Kidney (tissue), 13 donors: ENCODE measurements at regions not wholly inside any gene's neighbourhood (a gene's known extent, or its start where the extent isn't known, plus 50 kb on each side); places are given as distances from the start of the nearest gene placed in this dataset.

ENCODE experiments used
- DNase-seq, 5 donors: peaks; one replicate each; pipeline ENCODE4 v3.0.0-alpha.2; 2013 to 2020
- FAIRE-seq: peaks from 2 replicates; lab custom pipeline; 2012; peaks lifted over from hg19 to GRCh38; lab: Jason Lieb, UNC
- H3K27ac ChIP-seq, 2 donors: one replicate each; pipeline ENCODE4 v1.7.0; 2013; ENCODE audit warnings: low read depth in 2 of 2, low read length in 2 of 2, inconsistent platforms in 1 of 2
- H3K27me3 ChIP-seq: one replicate; pipeline ENCODE4 v1.7.1; 2013; ENCODE audit warnings: low read length, inconsistent platforms; ENCODE audit not compliant: control insufficient read depth, insufficient read depth
- H3K36me3 ChIP-seq, 3 donors: one replicate each; pipeline versions ENCODE4 v1.7.0 to v1.7.1; 2013; ENCODE audit warnings: low read length in 3 of 3, control low read depth in 1 of 3, inconsistent platforms in 1 of 3; ENCODE audit not compliant: insufficient read depth in 3 of 3, control insufficient read depth in 2 of 3
- H3K4me1 ChIP-seq, 3 donors: one replicate each; pipeline versions ENCODE4 v1.7.0 to v1.7.1; 2013; ENCODE audit warnings: low read length in 3 of 3, inconsistent platforms in 1 of 3, low read depth in 1 of 3; ENCODE audit not compliant: control insufficient read depth in 2 of 3, insufficient read depth in 2 of 3
- H3K4me3 ChIP-seq, 3 donors: one replicate each; pipeline versions ENCODE4 v1.7.0 to v1.8.1; 2013; ENCODE audit warnings: low read length in 3 of 3, control low read depth in 1 of 3, inconsistent platforms in 1 of 3
- H3K9ac ChIP-seq, 3 donors: one replicate each; pipeline versions ENCODE4 v1.7.0 to v1.7.1; 2013; ENCODE audit warnings: low read length in 3 of 3, control low read depth in 1 of 3, inconsistent platforms in 1 of 3
- H3K9me3 ChIP-seq, 3 donors: one replicate each; pipeline versions ENCODE4 v1.7.0 to v1.7.1; 2013; ENCODE audit warnings: low read length in 3 of 3, control low read depth in 1 of 3, inconsistent platforms in 1 of 3; ENCODE audit not compliant: control insufficient read depth in 2 of 3, insufficient read depth in 1 of 3
- intact Hi-C: fragments of 100-400 bp; cut with DNase I; formaldehyde crosslinking; loops from one replicate; pipeline ENCODE4 v1.11.1; 2022
- TF ChIP-seq, protein P1 (sequence below): IDR thresholded peaks from 3 replicates; pipeline ENCODE4 v1.5.1; 2012; ENCODE audit warnings: mild to moderate bottlenecking, moderate library complexity, borderline replicate concordance; ENCODE audit not compliant: insufficient read depth; ENCODE audit errors: extremely low read depth
- donor health status: control.
- donor health status: control.
- donor health status: control.
- donor health status: control.
- donor health status: control.
- donor health status: DM: yes; HTN: yes; CAD: no.
- donor health status: Normal renal cell carcinoma (clear cell type).

DNA sequence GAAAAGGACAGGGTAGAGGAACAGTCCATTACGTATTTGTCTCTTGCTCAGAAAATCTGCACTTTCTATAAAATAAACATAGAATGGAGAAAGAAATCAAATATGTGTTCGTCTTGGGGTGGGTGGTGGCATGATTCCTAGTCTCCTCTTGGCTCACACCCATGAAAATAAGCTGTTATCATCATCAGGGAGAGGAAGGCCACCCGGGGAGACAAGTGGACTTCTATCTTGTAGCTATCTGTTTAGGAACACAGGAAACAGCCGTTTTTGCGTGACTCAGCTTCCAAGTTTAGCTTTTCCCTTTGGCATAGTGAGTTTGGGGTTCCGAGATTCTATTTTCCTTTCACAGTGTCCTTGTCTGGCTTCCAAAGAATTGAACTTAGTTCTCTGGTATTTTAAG lies 622.3 kb downstream of the PTPRU start:
- intact Hi-C loops: no loop called here
- Histone ChIP-seq H3K27me3 (no peaks in the 10 kb centered on the region), H3K27ac (no peak overlapping the region), H3K4me3 (no peak overlapping the region), H3K4me1 (no peaks in the 10 kb centered on the region), H3K9me3 (peaks cover 0 to 6% (median 0%) of the 10 kb centered on the region in 3 donors), H3K36me3 (no peaks in the 10 kb centered on the region), H3K9ac (no peak overlapping the region)
- TF ChIP-seq, protein P1, sequence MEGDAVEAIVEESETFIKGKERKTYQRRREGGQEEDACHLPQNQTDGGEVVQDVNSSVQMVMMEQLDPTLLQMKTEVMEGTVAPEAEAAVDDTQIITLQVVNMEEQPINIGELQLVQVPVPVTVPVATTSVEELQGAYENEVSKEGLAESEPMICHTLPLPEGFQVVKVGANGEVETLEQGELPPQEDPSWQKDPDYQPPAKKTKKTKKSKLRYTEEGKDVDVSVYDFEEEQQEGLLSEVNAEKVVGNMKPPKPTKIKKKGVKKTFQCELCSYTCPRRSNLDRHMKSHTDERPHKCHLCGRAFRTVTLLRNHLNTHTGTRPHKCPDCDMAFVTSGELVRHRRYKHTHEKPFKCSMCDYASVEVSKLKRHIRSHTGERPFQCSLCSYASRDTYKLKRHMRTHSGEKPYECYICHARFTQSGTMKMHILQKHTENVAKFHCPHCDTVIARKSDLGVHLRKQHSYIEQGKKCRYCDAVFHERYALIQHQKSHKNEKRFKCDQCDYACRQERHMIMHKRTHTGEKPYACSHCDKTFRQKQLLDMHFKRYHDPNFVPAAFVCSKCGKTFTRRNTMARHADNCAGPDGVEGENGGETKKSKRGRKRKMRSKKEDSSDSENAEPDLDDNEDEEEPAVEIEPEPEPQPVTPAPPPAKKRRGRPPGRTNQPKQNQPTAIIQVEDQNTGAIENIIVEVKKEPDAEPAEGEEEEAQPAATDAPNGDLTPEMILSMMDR: no peak
- DNase-seq (peak in 1 of 5 donors; percentile 11), FAIRE-seq (no peak)

DNA sequence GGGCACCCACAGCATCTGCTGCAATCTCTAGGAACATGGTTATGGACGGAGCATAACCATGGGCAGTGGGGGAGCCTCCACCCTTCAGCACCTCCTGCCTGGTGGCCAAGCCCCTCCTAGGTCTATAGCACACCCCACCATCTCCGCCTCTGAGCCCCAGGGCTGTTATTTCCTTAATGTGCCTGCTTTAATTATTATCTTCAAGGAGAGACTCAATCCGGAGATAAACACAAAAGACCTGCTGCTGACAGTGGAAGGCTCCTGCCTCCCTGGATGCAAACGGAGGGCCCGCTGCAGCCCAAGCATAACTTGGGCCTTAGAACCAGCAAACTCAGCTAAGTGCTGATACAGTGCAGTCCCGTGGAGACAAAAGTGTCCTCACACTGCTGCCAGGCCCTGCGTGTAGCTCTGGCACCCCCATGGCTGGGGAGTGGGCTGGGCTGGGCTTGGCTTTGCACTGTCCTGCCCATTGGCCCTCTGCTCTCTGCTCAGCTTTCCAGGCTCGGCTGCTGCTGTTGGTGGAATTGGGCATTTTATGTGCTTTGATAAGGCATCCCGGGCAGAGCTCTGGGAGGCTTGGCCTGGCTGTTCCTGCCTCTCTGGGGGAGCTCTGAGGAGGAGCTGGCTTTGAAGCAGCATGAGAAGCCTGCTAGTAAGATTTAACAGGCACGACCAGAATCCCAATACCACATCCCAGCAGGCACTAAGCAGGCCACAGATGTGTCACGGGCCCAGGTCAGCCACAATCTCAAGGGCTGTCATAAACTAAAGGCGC lies 620.2 kb downstream of the PTPRU start:
- no peak for FAIRE-seq
- no peaks in the 10 kb centered on the region for H3K27me3 ChIP-seq

DNA sequence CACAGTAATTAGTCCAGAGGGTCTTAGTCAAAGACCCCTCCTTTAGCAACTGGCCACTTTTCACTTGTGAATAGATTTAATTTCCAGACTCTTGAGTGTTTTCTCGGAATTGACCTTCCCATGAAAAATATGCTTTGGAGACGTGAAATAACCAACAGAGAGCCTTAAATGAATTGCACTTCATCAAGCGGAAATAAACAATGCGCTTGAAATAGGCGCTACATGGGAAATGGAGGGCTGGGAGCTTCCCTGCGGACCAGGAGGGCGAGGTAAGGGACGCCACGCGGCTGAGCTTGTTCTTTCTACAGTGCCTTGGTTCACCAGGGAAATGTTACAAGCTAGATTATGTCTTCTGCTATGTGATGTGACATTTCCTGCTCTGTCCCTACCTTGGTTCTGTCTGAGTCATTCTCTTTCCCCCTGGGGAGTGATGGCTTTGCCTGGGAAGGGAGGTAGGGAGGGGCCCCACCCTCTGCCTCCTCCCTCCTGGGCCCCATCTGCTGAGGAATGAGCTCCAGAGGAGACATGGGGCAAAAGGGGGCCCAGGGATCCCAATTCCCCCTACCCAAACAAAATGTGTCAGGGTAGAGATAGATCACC lies 619.3 kb downstream of the PTPRU start:
- Histone ChIP-seq H3K4me1 (no peaks in the 10 kb centered on the region), H3K4me3 (no peak overlapping the region), H3K27ac (no peak overlapping the region), H3K27me3 (no peaks in the 10 kb centered on the region), H3K9ac (no peak overlapping the region), H3K36me3 (no peaks in the 10 kb centered on the region), H3K9me3 (peaks cover 0 to 1% (median 0%) of the 10 kb centered on the region in 3 donors)
- TF ChIP-seq, protein P1: no peak
- DNase-seq (no peak), FAIRE-seq (no peak)
- intact Hi-C loops: no loop called here

More for the DNA sequence above, 620.2 kb downstream of the PTPRU start:
- no peak overlapping the region for H3K27ac ChIP-seq
- no peaks in the 10 kb centered on the region for H3K36me3 ChIP-seq
- H3K4me1 ChIP-seq: no peaks in the 10 kb centered on the region
- H3K9me3 ChIP-seq: peaks cover 0 to 6% (median 0%) of the 10 kb centered on the region in 3 donors
- intact Hi-C loops: no loop called here
- H3K4me3 ChIP-seq: no peak overlapping the region
- H3K9ac ChIP-seq: no peak overlapping the region
- TF ChIP-seq, protein P1: no peak
- DNase-seq: peak in 2 of 5 donors; percentile 13 to 25
